Smooth muscle cell of the brain vasculature (primary cell): ENCODE measurements at regions not wholly inside any gene's neighbourhood (a gene's known extent, or its start where the extent isn't known, plus 50 kb on each side); places are given as distances from the start of the nearest gene placed in this dataset.
"Not testable (repeated sequence)": the region's sequence is repeated elsewhere in the genome, so short reads cannot be mapped to it uniquely, and the experiment has no call there.

ENCODE experiments used
- DNase-seq: peaks from one replicate; pipeline ENCODE4 v3.0.0-alpha.2; 2012; ENCODE audit warnings: low read depth, low spot score

DNA sequence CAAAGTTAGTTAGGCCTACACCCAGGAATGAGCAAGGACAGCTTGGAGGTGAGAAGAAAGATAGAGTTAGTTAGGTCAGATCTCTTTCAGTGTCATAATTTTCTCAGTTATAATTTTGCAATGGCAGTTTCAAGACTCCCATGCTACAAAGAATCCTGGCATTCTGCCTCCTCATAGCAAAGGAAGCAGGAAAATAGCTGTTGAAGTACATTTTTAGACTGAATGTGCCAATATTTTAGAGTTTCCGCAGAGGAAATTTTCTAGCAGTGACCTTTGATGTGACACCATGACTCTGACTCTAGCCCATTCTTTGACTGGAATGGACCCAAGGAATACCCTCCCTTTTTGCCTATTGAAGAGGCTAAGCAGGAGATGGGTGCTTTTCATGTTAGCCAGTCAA lies 371.7 kb downstream of the PIK3C3 start:
- DNase-seq: no peak

GRCh38 chr18:42328931-42329330 lies 373.9 kb downstream of the PIK3C3 start:
- no peak for DNase-seq

DNA sequence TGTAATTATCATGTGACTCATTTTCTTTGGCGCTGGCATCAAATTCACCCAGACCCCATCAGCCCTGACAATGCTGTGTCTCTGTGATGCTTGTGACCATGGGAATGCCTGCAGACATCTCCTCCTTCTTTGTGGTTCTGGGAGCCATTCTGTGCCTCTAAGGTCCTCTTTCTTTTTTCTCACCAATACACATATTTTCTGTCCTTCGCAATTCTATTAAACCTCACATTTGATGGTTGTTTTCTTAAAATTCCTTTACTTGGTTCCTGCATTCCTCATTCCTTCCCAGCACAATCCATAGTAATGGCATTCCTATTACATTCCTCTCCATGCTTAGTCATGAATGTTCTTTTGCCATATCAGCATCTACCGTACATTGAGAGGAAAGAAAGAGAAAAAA lies 375.3 kb downstream of the PIK3C3 start:
- no peak for DNase-seq

GRCh38 chr18:42333558-42333957 lies 378.5 kb downstream of the PIK3C3 start:
- DNase-seq: no peak

DNA sequence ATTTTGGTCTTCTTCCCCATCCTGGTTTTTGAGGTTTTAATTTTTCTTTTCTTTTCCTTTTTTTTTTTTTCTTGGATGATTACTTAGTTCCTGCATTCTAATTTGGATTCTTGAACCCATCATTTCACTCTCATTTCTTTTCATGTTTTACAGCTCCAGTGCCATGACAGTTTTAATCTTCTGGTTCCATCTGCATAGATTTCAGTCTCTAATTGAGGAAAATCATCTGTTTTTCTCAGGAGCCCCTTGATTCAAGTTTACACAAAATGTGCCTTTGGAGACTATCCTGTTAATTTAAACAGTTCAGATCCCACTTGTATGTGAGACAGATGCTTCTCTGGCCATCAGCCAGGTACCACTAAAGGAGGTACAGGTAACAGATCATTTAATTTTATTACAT lies 379.9 kb downstream of the PIK3C3 start:
- DNase-seq: no peak

GRCh38 chr18:42336139-42336538 lies 381.1 kb downstream of the PIK3C3 start:
- DNase-seq: no peak

DNA sequence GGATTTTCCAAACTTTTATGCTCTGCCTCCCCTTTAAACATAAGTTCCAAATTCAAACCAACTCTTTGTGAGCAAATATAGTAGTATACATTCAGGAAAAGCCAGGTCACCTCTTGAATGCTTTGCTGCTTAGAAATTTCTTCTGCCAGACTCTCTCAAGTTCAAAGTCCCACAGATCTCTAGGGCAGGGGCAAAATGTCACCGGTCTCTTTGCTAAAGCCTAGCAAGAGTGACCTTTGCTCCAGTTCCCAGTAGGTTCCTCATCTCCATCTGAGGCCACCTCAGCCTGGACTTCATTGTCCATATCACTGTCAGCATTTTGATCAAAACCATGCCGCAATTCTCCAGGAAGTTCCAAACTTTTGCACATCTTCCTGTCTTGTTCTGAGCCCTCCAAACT lies 382.3 kb downstream of the PIK3C3 start:
- DNase-seq: not testable (repeated sequence)

GRCh38 chr18:42338683-42339082 lies 383.6 kb downstream of the PIK3C3 start:
- no peak for DNase-seq

- DNase-seq: no peak
Observed at GRCh38 chr18:42339372-42339771, 384.3 kb downstream of the PIK3C3 start.

DNA sequence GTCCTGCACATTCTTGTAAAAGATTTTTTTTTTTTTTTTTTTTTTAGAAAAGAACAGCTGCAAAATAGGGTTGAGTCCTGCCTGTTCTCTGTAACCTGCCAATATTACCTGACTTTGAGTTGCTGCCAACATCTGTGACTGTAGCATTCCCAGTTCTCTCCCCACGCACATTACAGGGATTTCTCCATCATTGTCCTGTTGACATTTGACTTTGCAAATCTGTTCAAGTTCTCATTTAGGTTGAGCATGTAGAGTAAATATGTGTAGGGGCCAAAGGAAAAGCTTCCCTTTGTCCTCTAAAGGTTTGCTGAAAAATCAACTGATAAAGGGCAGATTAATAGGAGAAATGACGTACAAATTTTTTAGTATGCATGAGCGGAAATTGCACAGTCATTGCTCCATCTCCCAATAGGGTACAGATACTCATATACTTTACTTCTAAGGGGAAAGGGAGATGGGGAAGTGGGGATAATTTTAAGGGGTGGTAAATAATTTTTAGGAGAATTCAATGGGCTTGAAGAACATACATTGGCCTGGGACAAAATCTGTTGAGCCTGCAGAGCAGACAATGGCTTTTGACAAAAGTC lies 385.5 kb downstream of the PIK3C3 start:
- DNase-seq: no peak

DNA sequence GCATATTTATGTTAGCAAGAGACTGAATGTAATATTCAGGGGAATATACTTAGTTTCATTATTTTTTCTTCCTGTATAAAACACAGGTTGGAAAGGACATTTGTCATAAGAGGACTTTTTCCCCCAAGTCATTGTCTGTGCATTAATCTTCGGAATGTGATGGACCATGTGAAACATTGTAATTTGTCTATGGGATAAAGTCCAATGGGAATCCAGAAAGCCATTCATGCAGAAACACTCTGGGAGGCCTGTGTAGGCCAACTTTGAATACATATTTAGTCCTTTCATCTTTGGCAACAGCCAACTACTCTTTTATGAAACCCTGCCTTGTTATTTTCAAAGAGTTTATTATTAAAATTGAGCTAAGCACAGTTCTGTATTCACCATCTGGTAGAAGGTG lies 386.4 kb downstream of the PIK3C3 start:
- no peak for DNase-seq

GRCh38 chr18:42348722-42349121 lies 393.7 kb downstream of the PIK3C3 start:
- no peak for DNase-seq

- no peak for DNase-seq
Observed at GRCh38 chr18:42351455-42351854, 396.4 kb downstream of the PIK3C3 start.

DNA sequence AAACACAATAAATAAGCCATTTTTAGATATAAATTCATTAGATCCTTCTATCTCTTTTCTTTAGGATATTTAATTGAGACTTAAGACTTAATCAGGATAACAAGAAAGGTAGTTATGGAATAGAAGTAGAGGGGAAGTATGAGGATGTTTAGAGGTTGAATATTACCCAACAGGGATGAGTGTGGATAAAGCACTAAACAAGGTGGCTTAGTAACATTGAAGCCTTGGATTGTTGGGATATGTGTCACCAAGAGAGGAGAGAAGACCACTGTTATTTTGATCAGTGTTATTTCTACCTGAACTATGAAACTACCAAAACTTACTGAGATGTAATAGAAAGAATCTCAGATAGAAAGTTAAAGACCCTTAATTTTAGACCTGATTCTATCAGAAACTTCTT lies 405.7 kb downstream of the PIK3C3 start:
- no peak for DNase-seq

- DNase-seq: no peak
Observed at GRCh38 chr18:42363446-42364441, 408.7 kb downstream of the PIK3C3 start.

GRCh38 chr18:42364766-42365165 lies 409.7 kb downstream of the PIK3C3 start:
- no peak for DNase-seq

- DNase-seq: no peak
Observed at GRCh38 chr18:42365591-42365990, 410.6 kb downstream of the PIK3C3 start.

GRCh38 chr18:42373584-42373983 lies 418.6 kb downstream of the PIK3C3 start:
- DNase-seq: no peak

DNA sequence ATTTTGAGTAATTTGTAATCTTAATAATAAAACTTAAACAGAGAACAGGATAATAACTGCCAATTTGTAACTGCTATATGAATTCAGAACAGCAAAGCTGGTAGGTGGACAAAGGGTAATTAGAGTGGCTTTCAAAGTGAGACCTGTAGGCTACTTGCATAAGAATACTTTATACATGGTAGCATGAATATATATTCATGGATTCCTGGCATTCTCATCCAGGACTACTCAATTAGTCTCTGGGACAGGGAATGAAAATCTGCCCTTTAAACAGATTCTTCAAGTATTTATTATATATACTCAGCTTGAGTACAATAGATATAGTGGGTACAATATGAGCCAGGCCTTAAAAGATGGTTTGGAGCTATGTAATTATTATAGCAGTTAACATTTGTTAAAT lies 419.9 kb downstream of the PIK3C3 start:
- no peak for DNase-seq

- DNase-seq: not testable (repeated sequence)
Observed at GRCh38 chr18:42378854-42379253, 423.8 kb downstream of the PIK3C3 start.

- DNase-seq: not testable (repeated sequence)
Observed at GRCh38 chr18:42381236-42381635, 426.2 kb downstream of the PIK3C3 start.

- no peak for DNase-seq
Observed at GRCh38 chr18:42392416-42392815, 437.4 kb downstream of the PIK3C3 start.

DNA sequence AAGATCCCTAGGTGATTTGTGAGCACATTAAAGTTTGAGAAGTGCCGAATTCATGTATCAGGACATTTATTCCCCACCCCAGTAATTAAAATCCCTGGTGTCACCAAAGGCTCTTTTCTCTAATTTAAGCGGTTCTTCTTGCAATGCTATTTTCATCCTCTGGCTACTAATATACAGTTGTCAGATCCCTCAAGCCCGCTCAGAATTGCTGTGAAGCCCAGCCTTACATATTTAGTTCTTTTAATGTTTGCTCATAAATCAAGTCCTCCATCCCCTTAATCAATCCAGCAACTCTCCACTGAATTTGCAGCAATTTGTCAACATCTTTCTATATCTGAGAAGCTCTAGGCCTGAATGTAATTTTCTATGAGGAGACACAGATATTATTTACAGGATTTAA lies 437.9 kb downstream of the PIK3C3 start:
- DNase-seq: no peak
